ENCODE measurements at regions not wholly inside any gene's neighbourhood (a gene's known extent, or its start where the extent isn't known, plus 50 kb on each side); places are given as distances from the start of the nearest gene placed in this dataset.

- 88% methylated on average over 7 of the region's 7 CpGs for WGBS (ENCODE audit: low lambda C conversion rate, missing lambda C conversion rate)
- Histone ChIP-seq H3K9me3 (ENCODE audit: low read depth) (no peaks in the 10 kb centered on the region), H3K4me3 (no peak overlapping the region), H3K27me3 (no peaks in the 10 kb centered on the region), H3K36me3 (replicated peaks; ENCODE audit: insufficient read depth, low read depth) (no peaks in the 10 kb centered on the region), H3K4me2 (no peak overlapping the region), H3K79me2 (no peaks in the 10 kb centered on the region), H2AFZ (no peak overlapping the region), H3K9me2 (replicated peaks; ENCODE audit: insufficient read depth) (no peaks in the 10 kb centered on the region), H3K4me1 (ENCODE audit: insufficient read depth) (peaks cover 5% of the 10 kb centered on the region), H4K20me1 (ENCODE audit: insufficient read depth, poor library complexity, severe bottlenecking) (no peaks in the 10 kb centered on the region), H3K27ac (peak overlapping the region; percentile 65)
- TF ChIP-seq, protein P1, sequence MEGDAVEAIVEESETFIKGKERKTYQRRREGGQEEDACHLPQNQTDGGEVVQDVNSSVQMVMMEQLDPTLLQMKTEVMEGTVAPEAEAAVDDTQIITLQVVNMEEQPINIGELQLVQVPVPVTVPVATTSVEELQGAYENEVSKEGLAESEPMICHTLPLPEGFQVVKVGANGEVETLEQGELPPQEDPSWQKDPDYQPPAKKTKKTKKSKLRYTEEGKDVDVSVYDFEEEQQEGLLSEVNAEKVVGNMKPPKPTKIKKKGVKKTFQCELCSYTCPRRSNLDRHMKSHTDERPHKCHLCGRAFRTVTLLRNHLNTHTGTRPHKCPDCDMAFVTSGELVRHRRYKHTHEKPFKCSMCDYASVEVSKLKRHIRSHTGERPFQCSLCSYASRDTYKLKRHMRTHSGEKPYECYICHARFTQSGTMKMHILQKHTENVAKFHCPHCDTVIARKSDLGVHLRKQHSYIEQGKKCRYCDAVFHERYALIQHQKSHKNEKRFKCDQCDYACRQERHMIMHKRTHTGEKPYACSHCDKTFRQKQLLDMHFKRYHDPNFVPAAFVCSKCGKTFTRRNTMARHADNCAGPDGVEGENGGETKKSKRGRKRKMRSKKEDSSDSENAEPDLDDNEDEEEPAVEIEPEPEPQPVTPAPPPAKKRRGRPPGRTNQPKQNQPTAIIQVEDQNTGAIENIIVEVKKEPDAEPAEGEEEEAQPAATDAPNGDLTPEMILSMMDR (IDR thresholded peaks at IDR 0.05; ENCODE audit: poor library complexity), result no peak
- TF ChIP-seq EZH2phosphoT487 (IDR thresholded peaks at IDR 0.05; ENCODE audit: low read depth, severe bottlenecking, unreplicated experiment) (no peak), EZH2 (IDR thresholded peaks at IDR 0.05; ENCODE audit: borderline replicate concordance) (no peak)
- no peak for DNase-seq (ENCODE audit: low spot score)
These were observed 79.1 kb upstream of the MYL10 start for GRCh38 chr7:101708223-101708622.

DNA sequence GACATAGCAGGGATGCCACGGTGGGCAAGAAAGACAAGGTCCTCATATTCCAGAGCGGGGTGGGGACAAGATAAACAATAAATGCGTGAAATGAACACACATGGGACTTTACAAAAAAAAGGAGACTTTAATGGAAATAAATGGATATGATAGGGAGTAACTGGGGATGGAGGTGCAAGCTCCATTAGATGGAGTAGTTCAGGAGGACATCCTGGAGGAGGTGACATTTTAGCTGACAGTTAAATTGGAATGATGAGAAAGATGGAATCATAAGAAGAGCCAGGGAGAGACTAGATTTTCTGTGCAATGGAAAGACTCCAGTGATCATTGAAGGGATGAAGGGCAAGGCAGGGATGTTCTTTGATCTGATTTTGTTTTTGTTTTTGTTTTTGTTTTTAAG is 83.6 kb upstream of the MYL10 start:
- no peaks in the 10 kb centered on the region for H3K27me3 ChIP-seq
- WGBS (ENCODE audit: low lambda C conversion rate, missing lambda C conversion rate), result 87% methylated on average over 3 of the region's 3 CpGs

GRCh38 chr7:101714097-101714496 is 85.0 kb upstream of the MYL10 start:
- DNase-seq (ENCODE audit: low spot score), result no peak
- no peaks in the 10 kb centered on the region for H3K79me2 ChIP-seq
- H3K27ac ChIP-seq, result no peak overlapping the region
- WGBS (ENCODE audit: low lambda C conversion rate, missing lambda C conversion rate), result 91% methylated on average over 7 of the region's 7 CpGs
- no peaks in the 10 kb centered on the region for H3K27me3 ChIP-seq
- H2AFZ ChIP-seq, result no peak overlapping the region
- H3K36me3 ChIP-seq (replicated peaks; ENCODE audit: insufficient read depth, low read depth), result no peaks in the 10 kb centered on the region
- H3K4me3 ChIP-seq, result no peak overlapping the region
- TF ChIP-seq EZH2 (IDR thresholded peaks at IDR 0.05; ENCODE audit: borderline replicate concordance) (no peak), EZH2phosphoT487 (IDR thresholded peaks at IDR 0.05; ENCODE audit: low read depth, severe bottlenecking, unreplicated experiment) (no peak)
- TF ChIP-seq, protein P1 (IDR thresholded peaks at IDR 0.05; ENCODE audit: poor library complexity), result no peak
- no peaks in the 10 kb centered on the region for H3K9me3 ChIP-seq (ENCODE audit: low read depth)
- H4K20me1 ChIP-seq (ENCODE audit: insufficient read depth, poor library complexity, severe bottlenecking), result no peaks in the 10 kb centered on the region
- peaks cover 17% of the 10 kb centered on the region for H3K4me1 ChIP-seq (ENCODE audit: insufficient read depth)
- H3K9me2 ChIP-seq (replicated peaks; ENCODE audit: insufficient read depth), result no peaks in the 10 kb centered on the region
- no peak overlapping the region for H3K4me2 ChIP-seq

More for the DNA sequence above, 83.6 kb upstream of the MYL10 start:
- Histone ChIP-seq H3K9me2 (replicated peaks; ENCODE audit: insufficient read depth) (no peaks in the 10 kb centered on the region), H2AFZ (no peak overlapping the region), H3K4me3 (no peak overlapping the region), H3K9me3 (ENCODE audit: low read depth) (no peaks in the 10 kb centered on the region), H4K20me1 (ENCODE audit: insufficient read depth, poor library complexity, severe bottlenecking) (no peaks in the 10 kb centered on the region), H3K4me2 (no peak overlapping the region), H3K4me1 (ENCODE audit: insufficient read depth) (peaks cover 4% of the 10 kb centered on the region), H3K27ac (no peak overlapping the region), H3K79me2 (no peaks in the 10 kb centered on the region), H3K36me3 (replicated peaks; ENCODE audit: insufficient read depth, low read depth) (no peaks in the 10 kb centered on the region)
- no peak for TF ChIP-seq EZH2phosphoT487 (IDR thresholded peaks at IDR 0.05; ENCODE audit: low read depth, severe bottlenecking, unreplicated experiment)
- TF ChIP-seq, protein P1 (IDR thresholded peaks at IDR 0.05; ENCODE audit: poor library complexity), result no peak
- TF ChIP-seq EZH2 (IDR thresholded peaks at IDR 0.05; ENCODE audit: borderline replicate concordance), result no peak
- DNase-seq (ENCODE audit: low spot score), result no peak
